ENCODE measurements at regions not wholly inside any gene's neighbourhood (a gene's known extent, or its start where the extent isn't known, plus 50 kb on each side); places are given as distances from the start of the nearest gene placed in this dataset.

- Histone ChIP-seq H3K9me3 (no peaks in the 10 kb centered on the region), H3K36me3 (no peaks in the 10 kb centered on the region), H3K27ac (no peak overlapping the region), H3K4me1 (no peaks in the 10 kb centered on the region), H3K27me3 (no peaks in the 10 kb centered on the region), H3K4me3 (no peak overlapping the region)
- no peak for TF ChIP-seq POLR2A (IDR thresholded peaks at IDR 0.05)
- TF ChIP-seq, protein P1, sequence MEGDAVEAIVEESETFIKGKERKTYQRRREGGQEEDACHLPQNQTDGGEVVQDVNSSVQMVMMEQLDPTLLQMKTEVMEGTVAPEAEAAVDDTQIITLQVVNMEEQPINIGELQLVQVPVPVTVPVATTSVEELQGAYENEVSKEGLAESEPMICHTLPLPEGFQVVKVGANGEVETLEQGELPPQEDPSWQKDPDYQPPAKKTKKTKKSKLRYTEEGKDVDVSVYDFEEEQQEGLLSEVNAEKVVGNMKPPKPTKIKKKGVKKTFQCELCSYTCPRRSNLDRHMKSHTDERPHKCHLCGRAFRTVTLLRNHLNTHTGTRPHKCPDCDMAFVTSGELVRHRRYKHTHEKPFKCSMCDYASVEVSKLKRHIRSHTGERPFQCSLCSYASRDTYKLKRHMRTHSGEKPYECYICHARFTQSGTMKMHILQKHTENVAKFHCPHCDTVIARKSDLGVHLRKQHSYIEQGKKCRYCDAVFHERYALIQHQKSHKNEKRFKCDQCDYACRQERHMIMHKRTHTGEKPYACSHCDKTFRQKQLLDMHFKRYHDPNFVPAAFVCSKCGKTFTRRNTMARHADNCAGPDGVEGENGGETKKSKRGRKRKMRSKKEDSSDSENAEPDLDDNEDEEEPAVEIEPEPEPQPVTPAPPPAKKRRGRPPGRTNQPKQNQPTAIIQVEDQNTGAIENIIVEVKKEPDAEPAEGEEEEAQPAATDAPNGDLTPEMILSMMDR (IDR thresholded peaks at IDR 0.05) = no peak
- TF ChIP-seq POLR2AphosphoS5 (IDR thresholded peaks at IDR 0.05) = no peak
- no peak for DNase-seq (ENCODE audit: low spot score in 2 of 2)
- intact Hi-C loops (cut with DNase I; ENCODE audit: low total_unique reads) = no loop called here
Measured at GRCh38 chr20:57952136-57952535, 242.3 kb upstream of the PMEPA1 start.

DNA sequence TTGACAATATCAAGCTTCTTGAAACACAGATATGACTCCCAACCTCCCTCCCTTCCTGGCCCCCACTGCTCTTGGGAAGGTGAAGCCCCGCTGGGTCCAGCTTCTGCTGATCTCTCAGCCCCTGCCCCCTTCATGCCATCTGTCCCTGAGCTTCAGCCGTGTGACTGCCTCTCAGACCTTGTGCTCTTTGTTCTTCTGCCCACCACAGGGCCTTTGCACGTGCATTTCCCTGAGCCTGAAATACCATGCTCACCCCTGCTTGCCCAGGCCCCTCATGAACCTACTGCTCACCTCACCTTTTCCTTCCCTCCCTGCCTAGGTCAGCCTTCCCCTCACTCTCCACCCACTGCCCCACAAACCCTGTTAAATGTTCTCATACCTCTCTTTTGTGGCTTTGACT lies 241.7 kb upstream of the PMEPA1 start:
- no peak for DNase-seq (ENCODE audit: low spot score in 2 of 2)
- H3K27ac ChIP-seq = no peak overlapping the region
- H3K36me3 ChIP-seq = no peaks in the 10 kb centered on the region
- intact Hi-C loops (cut with DNase I; ENCODE audit: low total_unique reads) = no loop called here
- TF ChIP-seq POLR2A (IDR thresholded peaks at IDR 0.05) = no peak
- TF ChIP-seq POLR2AphosphoS5 (IDR thresholded peaks at IDR 0.05) = no peak
- TF ChIP-seq, protein P1 (IDR thresholded peaks at IDR 0.05) = no peak
- no peak overlapping the region for H3K4me3 ChIP-seq
- no peaks in the 10 kb centered on the region for H3K9me3 ChIP-seq
- no peaks in the 10 kb centered on the region for H3K27me3 ChIP-seq
- H3K4me1 ChIP-seq = no peaks in the 10 kb centered on the region

DNA sequence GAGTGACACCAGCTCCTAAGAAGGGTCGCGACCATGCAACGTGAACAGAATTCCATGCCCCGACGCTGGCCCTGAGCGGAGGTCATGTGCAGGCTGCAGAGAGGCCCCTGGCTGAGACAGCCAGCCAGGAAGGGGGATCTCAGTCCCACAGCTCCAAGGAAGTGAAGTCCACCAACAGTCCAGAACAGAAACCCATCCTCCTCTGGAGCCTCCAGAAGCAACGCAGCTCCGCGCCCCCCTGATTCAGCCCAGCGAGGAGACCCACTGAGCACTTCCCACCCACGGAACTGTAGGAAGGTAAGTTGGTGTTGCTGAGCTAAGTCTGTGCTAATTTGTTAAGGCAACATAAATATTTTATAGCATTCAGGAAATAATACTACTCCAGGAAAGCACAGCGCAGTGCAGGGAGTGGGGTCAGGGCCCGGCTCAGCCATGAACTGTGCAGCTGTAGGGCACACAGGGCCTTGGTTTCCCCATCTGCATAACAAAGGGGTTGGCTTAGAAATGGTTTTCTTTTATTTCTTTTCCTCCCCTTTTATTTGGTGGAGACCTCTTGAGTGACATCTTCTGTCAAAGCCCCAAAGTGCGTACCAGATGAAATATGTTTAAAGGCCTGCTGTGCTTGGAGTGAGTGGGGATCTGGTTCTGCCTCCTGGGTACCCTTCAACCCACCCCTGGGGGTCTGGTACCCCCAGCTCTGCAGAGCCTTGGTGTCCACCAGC lies 241.1 kb upstream of the PMEPA1 start:
- H3K36me3 ChIP-seq = no peaks in the 10 kb centered on the region
- H3K4me3 ChIP-seq = no peak overlapping the region
- TF ChIP-seq, protein P1 (IDR thresholded peaks at IDR 0.05) = no peak
- no peak for TF ChIP-seq POLR2A (IDR thresholded peaks at IDR 0.05)
- TF ChIP-seq POLR2AphosphoS5 (IDR thresholded peaks at IDR 0.05) = no peak
- intact Hi-C loops (cut with DNase I; ENCODE audit: low total_unique reads) = no loop called here
- no peaks in the 10 kb centered on the region for H3K9me3 ChIP-seq
- no peak for DNase-seq (ENCODE audit: low spot score in 2 of 2)
- no peaks in the 10 kb centered on the region for H3K27me3 ChIP-seq
- no peaks in the 10 kb centered on the region for H3K4me1 ChIP-seq
- H3K27ac ChIP-seq = no peak overlapping the region

DNA sequence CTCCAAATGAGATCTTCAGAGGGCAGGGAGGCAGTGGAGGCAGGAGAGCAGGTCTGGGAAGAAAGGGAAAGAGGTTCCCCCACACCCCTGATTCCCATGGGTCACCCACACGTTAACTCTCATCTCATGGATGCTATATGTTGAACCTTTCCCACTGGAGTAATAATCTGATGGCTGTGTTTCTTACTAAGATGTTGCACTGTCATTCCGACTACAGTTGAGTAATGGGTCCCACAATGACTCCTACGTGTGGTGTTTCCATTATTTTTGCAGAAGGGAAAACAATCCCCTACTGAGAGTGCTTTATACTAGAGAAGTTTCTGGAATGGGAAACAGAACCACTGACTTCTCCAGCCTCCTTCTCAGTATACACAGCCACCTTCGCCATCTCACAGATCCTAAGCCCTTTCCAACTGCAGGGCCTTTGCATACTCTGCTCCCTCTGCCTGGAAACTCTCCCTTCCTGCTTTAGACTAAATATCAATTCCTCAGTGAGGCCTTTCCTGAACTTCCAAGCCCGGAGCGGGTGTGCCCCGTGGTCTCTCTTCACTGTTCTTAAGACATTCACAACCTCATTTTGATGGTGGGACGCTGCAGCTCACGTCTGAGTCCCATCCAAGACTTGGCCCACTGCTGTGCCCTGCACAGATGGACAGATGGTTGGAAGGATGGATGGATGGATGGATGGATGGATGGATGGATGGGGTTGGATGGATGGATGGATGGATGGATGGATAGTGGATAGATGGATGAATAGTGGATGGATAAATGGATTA lies 238.6 kb upstream of the PMEPA1 start:
- Histone ChIP-seq H3K36me3 (no peaks in the 10 kb centered on the region), H3K4me1 (no peaks in the 10 kb centered on the region), H3K27ac (no peak overlapping the region), H3K4me3 (no peak overlapping the region), H3K9me3 (no peaks in the 10 kb centered on the region), H3K27me3 (peaks cover 0 to 2% of the 10 kb centered on the region in 2 donors)
- TF ChIP-seq, protein P1 (IDR thresholded peaks at IDR 0.05) = no peak
- TF ChIP-seq POLR2A (IDR thresholded peaks at IDR 0.05) (no peak), POLR2AphosphoS5 (IDR thresholded peaks at IDR 0.05) (no peak)
- no peak for DNase-seq (ENCODE audit: low spot score in 2 of 2)
- intact Hi-C loops (cut with DNase I; ENCODE audit: low total_unique reads) = no loop called here

All from breast epithelium (tissue), 4 donors.